ENCODE measurements at regions not wholly inside any gene's neighbourhood (a gene's known extent, or its start where the extent isn't known, plus 50 kb on each side); places are given as distances from the start of the nearest gene placed in this dataset.
A peak's percentile ranks its signal among the peaks of the same experiment; 100 is the strongest.
"Not testable (repeated sequence)": the region's sequence is repeated elsewhere in the genome, so short reads cannot be mapped to it uniquely, and the experiment has no call there.

- Mint-ChIP-seq H3K9me3 (no peaks in the 10 kb centered on the region), H3K27me3 (ENCODE audit: insufficient read depth) (no peaks in the 10 kb centered on the region; the same call in 1 of the 2 replicates), H3K36me3 (ENCODE audit: low read depth) (no peaks in the 10 kb centered on the region), H3K27ac (no peak overlapping the region), H3K4me1 (ENCODE audit: low read depth) (peaks cover 12% of the 10 kb centered on the region; the same call in 1 of the 2 replicates), H3K4me3 (no peak overlapping the region)
- TF ChIP-seq, protein P1, sequence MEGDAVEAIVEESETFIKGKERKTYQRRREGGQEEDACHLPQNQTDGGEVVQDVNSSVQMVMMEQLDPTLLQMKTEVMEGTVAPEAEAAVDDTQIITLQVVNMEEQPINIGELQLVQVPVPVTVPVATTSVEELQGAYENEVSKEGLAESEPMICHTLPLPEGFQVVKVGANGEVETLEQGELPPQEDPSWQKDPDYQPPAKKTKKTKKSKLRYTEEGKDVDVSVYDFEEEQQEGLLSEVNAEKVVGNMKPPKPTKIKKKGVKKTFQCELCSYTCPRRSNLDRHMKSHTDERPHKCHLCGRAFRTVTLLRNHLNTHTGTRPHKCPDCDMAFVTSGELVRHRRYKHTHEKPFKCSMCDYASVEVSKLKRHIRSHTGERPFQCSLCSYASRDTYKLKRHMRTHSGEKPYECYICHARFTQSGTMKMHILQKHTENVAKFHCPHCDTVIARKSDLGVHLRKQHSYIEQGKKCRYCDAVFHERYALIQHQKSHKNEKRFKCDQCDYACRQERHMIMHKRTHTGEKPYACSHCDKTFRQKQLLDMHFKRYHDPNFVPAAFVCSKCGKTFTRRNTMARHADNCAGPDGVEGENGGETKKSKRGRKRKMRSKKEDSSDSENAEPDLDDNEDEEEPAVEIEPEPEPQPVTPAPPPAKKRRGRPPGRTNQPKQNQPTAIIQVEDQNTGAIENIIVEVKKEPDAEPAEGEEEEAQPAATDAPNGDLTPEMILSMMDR (IDR thresholded peaks at IDR 0.05), result no peak
- no peak for DNase-seq
These were observed 91.2 kb downstream of the ARRDC3 start for GRCh38 chr5:91291628-91292569.

DNA sequence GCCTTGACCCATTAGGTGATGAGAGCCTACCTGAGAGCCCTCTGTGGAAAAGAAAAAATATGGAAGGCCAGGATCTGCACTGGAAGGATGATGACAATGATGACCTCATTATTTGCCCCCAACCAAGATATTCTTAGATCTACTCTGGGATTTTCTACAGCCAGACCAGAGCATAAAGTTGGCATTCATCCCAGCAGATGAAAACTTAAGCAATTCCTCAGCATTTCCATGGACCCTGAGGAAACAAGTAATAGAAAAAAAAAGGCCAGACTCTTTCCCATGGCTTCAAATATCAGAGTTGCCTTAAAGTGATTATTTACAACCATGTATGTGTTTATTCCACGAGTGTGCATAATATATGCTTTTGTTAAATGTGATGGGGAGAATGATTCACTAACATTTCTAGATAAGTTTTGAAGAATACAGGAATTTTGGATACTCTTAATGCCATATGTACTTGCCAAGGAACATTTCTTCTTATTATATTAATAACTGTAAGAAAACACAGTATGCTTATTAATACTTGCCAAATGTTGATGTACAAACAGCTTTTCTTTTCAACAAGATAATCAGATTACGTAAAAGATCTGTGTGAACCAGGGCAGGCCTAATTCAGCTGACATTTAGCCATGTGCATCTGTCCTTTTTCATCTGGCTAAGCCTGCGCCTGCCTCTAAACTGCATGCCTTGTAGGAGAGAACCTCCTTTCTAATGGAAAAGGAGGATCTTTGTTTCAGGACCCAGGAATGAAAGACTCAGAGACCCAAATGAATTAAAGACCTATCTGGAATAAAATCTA lies 94.8 kb downstream of the ARRDC3 start:
- H3K4me1 Mint-ChIP-seq (ENCODE audit: low read depth), result peaks cover 22% of the 10 kb centered on the region
- no peak overlapping the region for H3K27ac Mint-ChIP-seq
- TF ChIP-seq, protein P1 (IDR thresholded peaks at IDR 0.05), result no peak
- no peak for DNase-seq
- no peaks in the 10 kb centered on the region for H3K9me3 Mint-ChIP-seq
- no peaks in the 10 kb centered on the region; the same call in 1 of the 2 replicates for H3K27me3 Mint-ChIP-seq (ENCODE audit: insufficient read depth)
- H3K4me3 Mint-ChIP-seq, result no peak overlapping the region
- H3K36me3 Mint-ChIP-seq (ENCODE audit: low read depth), result peaks cover 4% of the 10 kb centered on the region; the same call in 1 of the 2 replicates

- H3K9me3 Mint-ChIP-seq; H3K27me3 Mint-ChIP-seq (ENCODE audit: insufficient read depth); H3K27ac Mint-ChIP-seq; DNase-seq; H3K36me3 Mint-ChIP-seq (ENCODE audit: low read depth); H3K4me3 Mint-ChIP-seq: not testable (repeated sequence)
- H3K4me1 Mint-ChIP-seq (ENCODE audit: low read depth), result peaks cover 49% of the 10 kb centered on the region
These were observed 98.1 kb downstream of the ARRDC3 start for GRCh38 chr5:91285062-91285461.

- Mint-ChIP-seq H3K4me1 (ENCODE audit: low read depth) (peaks cover 59% of the 10 kb centered on the region), H3K27me3 (ENCODE audit: insufficient read depth) (no peaks in the 10 kb centered on the region), H3K9me3 (no peaks in the 10 kb centered on the region), H3K27ac (peak overlapping the region; percentile 81), H3K36me3 (ENCODE audit: low read depth) (peaks cover 4% of the 10 kb centered on the region; the same call in 1 of the 2 replicates), H3K4me3 (no peak overlapping the region)
- TF ChIP-seq, protein P1 (IDR thresholded peaks at IDR 0.05), result no peak
- DNase-seq, result peak; percentile 80
These were observed 99.2 kb downstream of the ARRDC3 start for GRCh38 chr5:91283899-91284298.

DNA sequence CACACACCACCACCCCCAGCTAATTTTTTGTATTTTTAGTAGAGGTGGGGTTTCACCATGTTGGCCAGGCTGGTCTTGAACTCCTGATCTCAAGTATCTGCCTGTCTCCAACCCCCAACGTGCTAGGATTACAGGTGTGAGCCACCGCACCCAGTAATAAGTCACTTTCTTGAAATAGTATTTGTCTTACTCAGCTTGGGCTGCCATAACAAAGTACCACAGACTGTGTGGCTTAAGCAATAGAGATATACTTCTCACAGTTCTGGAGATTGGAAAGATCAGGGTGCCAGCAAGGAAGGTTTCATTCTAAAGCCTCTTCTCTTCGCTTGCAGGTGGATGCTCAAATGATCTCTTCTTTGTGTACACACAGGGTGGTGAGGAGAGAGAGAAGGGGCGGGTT lies 99.8 kb downstream of the ARRDC3 start:
- TF ChIP-seq, protein P1 (IDR thresholded peaks at IDR 0.05), result no peak
- DNase-seq, result no peak

More for the DNA sequence above, 99.8 kb downstream of the ARRDC3 start:
- no peaks in the 10 kb centered on the region for H3K27me3 Mint-ChIP-seq (ENCODE audit: insufficient read depth)
- H3K9me3 Mint-ChIP-seq, result no peaks in the 10 kb centered on the region
- H3K4me3 Mint-ChIP-seq, result no peak overlapping the region
- peak overlapping the region; percentile 81 for H3K27ac Mint-ChIP-seq
- H3K36me3 Mint-ChIP-seq (ENCODE audit: low read depth), result peaks cover 4% of the 10 kb centered on the region; the same call in 1 of the 2 replicates
- H3K4me1 Mint-ChIP-seq (ENCODE audit: low read depth), result peaks cover 58% of the 10 kb centered on the region
